ENCODE measurements at regions not wholly inside any gene's neighbourhood (a gene's known extent, or its start where the extent isn't known, plus 50 kb on each side); places are given as distances from the start of the nearest gene placed in this dataset.

DNA sequence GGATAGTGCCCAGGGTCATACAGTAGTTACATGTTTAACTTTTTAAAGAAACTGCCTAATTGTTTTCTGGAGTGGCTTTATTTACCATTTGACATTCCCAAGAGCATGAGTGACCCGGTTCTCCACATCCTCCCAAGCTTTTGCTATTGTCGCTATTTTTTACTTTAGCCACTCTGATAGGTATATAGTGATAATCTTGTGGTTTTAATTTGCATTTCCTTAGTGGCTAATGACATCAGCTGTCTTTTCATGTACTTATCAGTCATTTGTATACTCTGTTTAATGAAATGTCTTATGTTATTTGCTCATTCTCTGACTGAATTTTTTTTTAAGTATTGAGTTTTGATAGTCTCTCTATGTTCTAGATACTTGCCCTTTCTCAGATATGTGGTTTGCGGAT, 109.7 kb upstream of the HS6ST1 start:
- no peak for DNase-seq (ENCODE audit: low read depth)
- TF ChIP-seq, protein P1, sequence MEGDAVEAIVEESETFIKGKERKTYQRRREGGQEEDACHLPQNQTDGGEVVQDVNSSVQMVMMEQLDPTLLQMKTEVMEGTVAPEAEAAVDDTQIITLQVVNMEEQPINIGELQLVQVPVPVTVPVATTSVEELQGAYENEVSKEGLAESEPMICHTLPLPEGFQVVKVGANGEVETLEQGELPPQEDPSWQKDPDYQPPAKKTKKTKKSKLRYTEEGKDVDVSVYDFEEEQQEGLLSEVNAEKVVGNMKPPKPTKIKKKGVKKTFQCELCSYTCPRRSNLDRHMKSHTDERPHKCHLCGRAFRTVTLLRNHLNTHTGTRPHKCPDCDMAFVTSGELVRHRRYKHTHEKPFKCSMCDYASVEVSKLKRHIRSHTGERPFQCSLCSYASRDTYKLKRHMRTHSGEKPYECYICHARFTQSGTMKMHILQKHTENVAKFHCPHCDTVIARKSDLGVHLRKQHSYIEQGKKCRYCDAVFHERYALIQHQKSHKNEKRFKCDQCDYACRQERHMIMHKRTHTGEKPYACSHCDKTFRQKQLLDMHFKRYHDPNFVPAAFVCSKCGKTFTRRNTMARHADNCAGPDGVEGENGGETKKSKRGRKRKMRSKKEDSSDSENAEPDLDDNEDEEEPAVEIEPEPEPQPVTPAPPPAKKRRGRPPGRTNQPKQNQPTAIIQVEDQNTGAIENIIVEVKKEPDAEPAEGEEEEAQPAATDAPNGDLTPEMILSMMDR (IDR thresholded peaks at IDR 0.05; ENCODE audit: insufficient read depth, low read depth, low read length, missing control alignments), result no peak
- H3K4me3 ChIP-seq (ENCODE audit: low read length), result no peak overlapping the region

DNA sequence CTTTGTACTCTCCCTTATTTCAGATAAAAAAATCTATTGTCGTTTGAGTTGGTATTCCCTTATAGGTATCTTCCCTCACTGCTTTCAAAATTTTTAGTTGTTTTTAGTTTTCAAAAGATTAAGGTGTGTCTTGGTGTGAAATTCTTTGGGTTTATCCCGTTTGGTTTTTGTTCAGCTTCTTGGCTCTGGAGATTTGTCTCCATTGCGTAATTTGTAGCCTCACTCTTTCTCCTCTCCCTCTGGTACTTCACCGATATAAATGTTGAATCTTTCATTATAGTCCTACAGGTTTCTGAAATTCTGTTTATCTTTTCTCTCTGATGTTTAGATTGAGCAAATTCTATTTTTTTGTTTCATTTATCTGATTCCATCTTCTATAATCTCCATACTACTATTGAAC, 113.8 kb upstream of the HS6ST1 start:
- TF ChIP-seq, protein P1 (IDR thresholded peaks at IDR 0.05; ENCODE audit: insufficient read depth, low read depth, low read length, missing control alignments), result no peak
- no peak overlapping the region for H3K4me3 ChIP-seq (ENCODE audit: low read length)
- no peak for DNase-seq (ENCODE audit: low read depth)

DNA sequence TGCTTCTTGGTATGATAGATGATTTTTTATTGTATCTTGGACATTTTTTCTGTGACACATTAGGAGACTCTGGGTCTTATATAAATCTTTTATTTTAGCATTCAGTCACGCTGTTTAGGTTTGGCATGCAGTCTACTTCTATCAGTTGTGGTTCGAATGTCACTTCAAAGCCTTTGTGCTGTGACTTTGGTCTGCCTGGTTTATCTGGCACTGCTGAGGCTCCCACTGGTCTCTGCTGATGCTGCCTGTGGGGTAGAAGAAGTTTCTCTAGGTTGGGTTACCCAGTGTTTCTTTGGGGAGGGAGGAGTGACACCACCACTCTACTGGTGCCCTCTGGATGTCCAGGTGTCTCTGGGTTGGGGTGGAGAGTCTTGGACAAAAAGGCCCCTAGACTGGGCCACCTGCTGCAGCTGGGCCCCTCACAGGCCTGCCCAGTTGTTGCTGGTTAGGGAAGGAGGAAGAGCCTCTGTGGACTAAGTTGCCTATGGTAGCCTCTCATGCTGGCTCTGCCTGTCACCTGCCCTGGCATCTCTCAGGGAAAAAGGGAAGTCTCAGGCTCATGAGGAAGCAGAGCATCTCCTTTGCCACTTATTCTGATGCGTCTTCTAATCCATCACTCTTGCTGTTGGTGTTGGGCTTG, 115.4 kb upstream of the HS6ST1 start:
- TF ChIP-seq, protein P1 (IDR thresholded peaks at IDR 0.05; ENCODE audit: insufficient read depth, low read depth, low read length, missing control alignments), result no peak
- DNase-seq (ENCODE audit: low read depth), result no peak
- H3K4me3 ChIP-seq (ENCODE audit: low read length), result no peak overlapping the region

DNA sequence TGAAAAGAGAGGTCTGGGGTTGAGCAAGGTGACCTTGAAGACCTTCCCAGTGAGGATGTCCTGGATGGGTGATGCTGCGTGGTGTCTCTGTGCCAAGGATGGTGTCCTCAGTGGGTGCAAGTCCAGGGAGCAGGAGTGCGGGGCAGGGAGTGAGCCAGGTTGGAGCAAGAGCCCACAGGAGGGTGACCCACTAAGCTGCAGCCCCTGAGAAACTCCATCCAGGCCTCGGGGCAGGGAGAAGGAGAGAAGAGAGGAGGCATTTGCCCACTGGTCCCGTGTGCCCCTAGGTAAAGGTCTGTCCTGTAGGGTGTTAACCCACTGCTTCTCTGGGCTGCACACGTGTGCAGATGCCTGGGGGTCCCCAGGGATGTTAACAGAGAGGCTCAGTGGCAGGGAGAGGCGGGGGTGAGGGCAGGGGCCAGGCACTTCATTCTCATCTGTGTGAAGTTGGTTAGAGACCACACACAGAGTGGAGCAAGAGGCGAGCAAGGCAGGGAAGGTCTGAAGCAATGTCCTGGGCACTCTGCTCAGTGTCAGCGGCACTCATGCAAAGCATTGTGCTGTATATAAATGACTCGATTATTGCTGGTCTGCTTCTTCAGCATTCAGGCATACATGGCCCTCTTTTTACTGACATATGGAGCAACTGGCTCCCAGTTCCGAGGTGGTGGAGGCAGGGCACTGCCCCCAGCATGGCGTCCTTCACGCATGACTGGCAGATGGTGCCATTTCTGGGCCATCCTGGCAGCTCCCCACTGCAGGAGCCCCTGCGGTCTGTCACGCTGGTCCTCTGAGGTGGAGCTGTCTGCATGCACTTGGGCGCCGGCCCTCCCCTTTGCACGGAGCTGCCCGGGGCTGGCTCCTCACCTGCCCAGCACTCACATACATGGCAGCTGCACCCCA, 117.2 kb upstream of the HS6ST1 start:
- no peak for DNase-seq (ENCODE audit: low read depth)
- H3K4me3 ChIP-seq (ENCODE audit: low read length), result no peak overlapping the region
- TF ChIP-seq, protein P1 (IDR thresholded peaks at IDR 0.05; ENCODE audit: insufficient read depth, low read depth, low read length, missing control alignments), result no peak

DNA sequence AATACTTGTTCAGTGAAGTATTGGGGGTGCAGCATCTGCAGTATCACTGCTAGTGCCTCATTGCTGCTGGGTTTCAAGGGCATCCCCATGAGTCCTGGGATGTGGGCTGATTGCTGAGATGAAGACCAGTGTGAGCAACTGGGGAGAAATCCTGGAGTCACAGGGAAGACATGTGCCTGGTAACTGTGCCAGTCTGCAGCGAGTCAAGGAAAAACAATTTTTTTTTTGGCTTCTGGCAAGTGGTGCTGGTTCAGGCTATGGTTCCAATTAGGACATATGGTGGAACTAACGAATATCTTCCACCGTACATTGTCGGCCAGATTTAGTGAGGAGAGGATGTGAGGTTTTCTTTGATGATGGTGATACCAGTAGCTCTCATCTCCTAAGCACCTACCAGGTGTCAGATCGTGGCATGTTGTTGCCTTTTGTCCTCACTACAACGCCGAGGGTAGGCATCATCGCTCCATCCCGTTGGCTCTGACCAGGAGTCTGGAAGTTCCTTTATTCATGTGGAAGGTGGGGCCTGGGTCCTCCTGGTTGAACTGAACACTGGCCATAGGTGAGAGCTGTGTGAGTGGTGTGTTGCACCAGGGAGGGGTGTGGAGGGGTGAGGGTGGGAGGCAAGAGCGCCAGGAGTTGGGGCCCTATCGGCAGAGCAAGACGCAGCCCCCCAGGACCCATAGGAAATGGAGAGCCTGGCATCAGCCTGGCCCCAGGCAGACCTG, 118.0 kb upstream of the HS6ST1 start:
- TF ChIP-seq, protein P1 (IDR thresholded peaks at IDR 0.05; ENCODE audit: insufficient read depth, low read depth, low read length, missing control alignments), result no peak
- no peak for DNase-seq (ENCODE audit: low read depth)
- no peak overlapping the region for H3K4me3 ChIP-seq (ENCODE audit: low read length)

DNA sequence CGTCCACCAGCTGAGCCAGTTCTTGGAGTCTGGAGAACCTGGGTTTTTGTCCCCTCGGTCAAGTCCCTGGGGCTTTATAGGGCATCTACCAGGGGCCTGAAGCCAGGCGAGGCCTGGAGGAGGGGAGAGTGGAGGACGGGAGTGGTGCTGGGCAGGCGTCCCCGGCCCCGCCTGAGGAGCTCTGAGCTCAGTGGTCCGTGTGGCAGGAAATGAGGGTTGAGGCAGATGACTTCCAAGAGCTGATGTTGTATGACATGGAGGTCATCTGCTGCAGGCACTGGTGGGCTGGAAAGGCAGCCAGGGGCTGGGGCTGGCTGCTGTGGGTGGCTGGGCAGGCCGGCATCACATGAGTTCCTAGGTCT, 118.5 kb upstream of the HS6ST1 start:
- DNase-seq (ENCODE audit: low read depth), result no peak
- TF ChIP-seq, protein P1 (IDR thresholded peaks at IDR 0.05; ENCODE audit: insufficient read depth, low read depth, low read length, missing control alignments), result no peak
- H3K4me3 ChIP-seq (ENCODE audit: low read length), result no peak overlapping the region

Measured in epithelial cell of esophagus (primary cell).